Cardiac fibroblast (primary cell): ENCODE measurements at regions not wholly inside any gene's neighbourhood (a gene's known extent, or its start where the extent isn't known, plus 50 kb on each side); places are given as distances from the start of the nearest gene placed in this dataset.
A peak's percentile ranks its signal among the peaks of the same experiment; 100 is the strongest.

Source experiments
- DNase-seq, 2 donors: peaks; one replicate each; pipeline versions ENCODE4 v3.0.0 to v3.0.0-alpha.2; 2010; ENCODE audit warnings: low read depth in 2 of 2
- H3K4me3 ChIP-seq, 2 donors: replicated peaks in 1 of 2; 1 replicate in 1 of 2; 2 replicates in 1 of 2; pipeline ENCODE4 v1.5.1; 2011; ENCODE audit warnings: low read depth in 2 of 2, low read length in 2 of 2, mild to moderate bottlenecking in 2 of 2, moderate library complexity in 1 of 2
- CTCF ChIP-seq: IDR thresholded peaks from one replicate; pipeline ENCODE4 v1.5.1; 2011; ENCODE audit warnings: low read depth, mild to moderate bottlenecking, low read length, inconsistent platforms

GRCh38 chr12:19957308-19958125 lies 410.8 kb upstream of the PDE3A start:
- no peak overlapping the region for H3K4me3 ChIP-seq
- TF ChIP-seq CTCF: no peak
- peak in 1 of 2 donors; percentile 72 for DNase-seq

GRCh38 chr12:19958389-19958788 lies 409.9 kb upstream of the PDE3A start:
- no peak for DNase-seq
- H3K4me3 ChIP-seq: no peak overlapping the region
- TF ChIP-seq CTCF: no peak

- TF ChIP-seq CTCF: no peak
- no peak overlapping the region for H3K4me3 ChIP-seq
- DNase-seq: peak in 1 of 2 donors; percentile 75
Measured at GRCh38 chr12:19959353-19959752, 409.0 kb upstream of the PDE3A start.

- no peak for DNase-seq
- TF ChIP-seq CTCF: no peak
Measured at GRCh38 chr12:19960527-19960926, 407.8 kb upstream of the PDE3A start.

GRCh38 chr12:19962192-19962591 lies 406.1 kb upstream of the PDE3A start:
- DNase-seq: no peak
- TF ChIP-seq CTCF: no peak
- no peak overlapping the region for H3K4me3 ChIP-seq

More at GRCh38 chr12:19960527-19960926, 407.8 kb upstream of the PDE3A start:
- H3K4me3 ChIP-seq: no peak overlapping the region

GRCh38 chr12:19963972-19964371 lies 404.4 kb upstream of the PDE3A start:
- no peak for DNase-seq
- no peak for TF ChIP-seq CTCF

More at GRCh38 chr12:19963972-19964371, 404.4 kb upstream of the PDE3A start:
- no peak overlapping the region for H3K4me3 ChIP-seq
